DOHH2 (cell line): ENCODE measurements at regions not wholly inside any gene's neighbourhood (a gene's known extent, or its start where the extent isn't known, plus 50 kb on each side); places are given as distances from the start of the nearest gene placed in this dataset.

Experiments used
- EZH2phosphoT487 ChIP-seq: fragments of 200-600 bp; sonication (generic); IDR thresholded peaks from 2 replicates; pipeline ENCODE4 v1.6.1; 2017; ENCODE audit warnings: borderline replicate concordance, mild to moderate bottlenecking, antibody characterized with exemption, low read length, moderate library complexity, mixed read lengths
- TF ChIP-seq, protein P1 (sequence below): fragments of 200-600 bp; sonication (generic); IDR thresholded peaks from one replicate; pipeline ENCODE4 v1.5.1; 2014; ENCODE audit warnings: antibody characterized with exemption, mild to moderate bottlenecking, low read depth, low read length; ENCODE audit not compliant: poor library complexity, severe bottlenecking

- TF ChIP-seq, protein P1, sequence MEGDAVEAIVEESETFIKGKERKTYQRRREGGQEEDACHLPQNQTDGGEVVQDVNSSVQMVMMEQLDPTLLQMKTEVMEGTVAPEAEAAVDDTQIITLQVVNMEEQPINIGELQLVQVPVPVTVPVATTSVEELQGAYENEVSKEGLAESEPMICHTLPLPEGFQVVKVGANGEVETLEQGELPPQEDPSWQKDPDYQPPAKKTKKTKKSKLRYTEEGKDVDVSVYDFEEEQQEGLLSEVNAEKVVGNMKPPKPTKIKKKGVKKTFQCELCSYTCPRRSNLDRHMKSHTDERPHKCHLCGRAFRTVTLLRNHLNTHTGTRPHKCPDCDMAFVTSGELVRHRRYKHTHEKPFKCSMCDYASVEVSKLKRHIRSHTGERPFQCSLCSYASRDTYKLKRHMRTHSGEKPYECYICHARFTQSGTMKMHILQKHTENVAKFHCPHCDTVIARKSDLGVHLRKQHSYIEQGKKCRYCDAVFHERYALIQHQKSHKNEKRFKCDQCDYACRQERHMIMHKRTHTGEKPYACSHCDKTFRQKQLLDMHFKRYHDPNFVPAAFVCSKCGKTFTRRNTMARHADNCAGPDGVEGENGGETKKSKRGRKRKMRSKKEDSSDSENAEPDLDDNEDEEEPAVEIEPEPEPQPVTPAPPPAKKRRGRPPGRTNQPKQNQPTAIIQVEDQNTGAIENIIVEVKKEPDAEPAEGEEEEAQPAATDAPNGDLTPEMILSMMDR: no peak
- no peak for TF ChIP-seq EZH2phosphoT487
Measured at GRCh38 chr2:242044313-242044590, 174.7 kb downstream of the RTP5 start.
